B cell (primary cell): ENCODE measurements at regions not wholly inside any gene's neighbourhood (a gene's known extent, or its start where the extent isn't known, plus 50 kb on each side); places are given as distances from the start of the nearest gene placed in this dataset.

ENCODE experiments used
- ATAC-seq: fragments of 200-7000 bp; cut with Tn5 transposase; one replicate; pipeline ENCODE4 v1.10.0; 2021; ENCODE audit warnings: low read depth, mild to moderate bottlenecking, moderate number of reproducible peaks, moderate library complexity
- CTCF ChIA-PET: fragments of 350-600 bp; sonication (Branson Sonifier 250); formaldehyde crosslinking; loops from one replicate; lab custom pipeline; 2021; ENCODE audit warnings: antibody characterized with exemption, inconsistent platforms; lab: Charles Lee
- POLR2A ChIA-PET: fragments of 350-600 bp; sonication (Branson Sonifier 250); formaldehyde crosslinking; loops from one replicate; lab custom pipeline; 2021; ENCODE audit warnings: antibody characterized with exemption; lab: Charles Lee
- DNase-seq: peaks from one replicate; pipeline ENCODE4 v3.0.0; 2013
- H2AFZ ChIP-seq: 2 replicates; pipeline ENCODE4 v1.6.1; 2012; ENCODE audit warnings: mild to moderate bottlenecking, low read depth, low read length; ENCODE audit not compliant: insufficient read depth, poor library complexity, severe bottlenecking
- H3K27ac ChIP-seq, 2 donors: 1 replicate in 1 of 2; 2 replicates in 1 of 2; pipeline ENCODE4 v1.5.1; 2012 to 2013; ENCODE audit warnings: low read length in 2 of 2, mild to moderate bottlenecking in 2 of 2, moderate library complexity in 1 of 2
- H3K27me3 ChIP-seq, 4 experiments: fragments of 200-600 bp in 1 of 4; sonication (generic) in 1 of 4; replicated peaks in 1 of 4; 1 replicate in 2 of 4; 2 replicates in 2 of 4; pipeline versions ENCODE4 v1.6.1 to v1.7.0; 2013 to 2016; ENCODE audit warnings: low read length in 3 of 4, mild to moderate bottlenecking in 2 of 4, mixed read lengths in 1 of 4, moderate library complexity in 1 of 4; ENCODE audit not compliant: insufficient read depth in 4 of 4, control insufficient read depth in 3 of 4; ENCODE audit errors: control extremely low read depth in 1 of 4
- H3K36me3 ChIP-seq, 2 experiments: replicated peaks in 1 of 2; 1 replicate in 1 of 2; 2 replicates in 1 of 2; pipeline versions ENCODE4 v1.6.1 to v1.7.1; 2013; ENCODE audit warnings: low read length in 1 of 2; ENCODE audit not compliant: insufficient read depth in 2 of 2, control insufficient read depth in 1 of 2; ENCODE audit errors: control extremely low read depth in 1 of 2, extremely low read depth in 1 of 2
- H3K4me1 ChIP-seq, 2 donors: fragments of 200-600 bp in 1 of 2; sonication (generic) in 1 of 2; 1 replicate in 1 of 2; 2 replicates in 1 of 2; pipeline versions ENCODE4 v1.5.1 to v1.6.1; 2013 to 2017; ENCODE audit warnings: low read length in 2 of 2; ENCODE audit not compliant: control insufficient read depth in 2 of 2, insufficient read depth in 2 of 2
- H3K4me2 ChIP-seq: replicated peaks from 2 replicates; pipeline ENCODE3; 2012; ENCODE audit warnings: mild to moderate bottlenecking, low read depth, low read length; ENCODE audit not compliant: poor library complexity, severe bottlenecking
- H3K4me3 ChIP-seq, 5 experiments: fragments of 200-600 bp in 1 of 5; sonication (generic) in 1 of 5; 1 replicate in 3 of 5; 2 replicates in 2 of 5; pipeline versions ENCODE4 v1.5.1 to v1.7.0; 2011 to 2016; ENCODE audit warnings: low read length in 4 of 5, mild to moderate bottlenecking in 4 of 5, low read depth in 2 of 5, control low read depth in 1 of 5, moderate library complexity in 1 of 5; ENCODE audit not compliant: insufficient read depth in 1 of 5; ENCODE audit errors: control extremely low read depth in 1 of 5, extremely low read depth in 1 of 5
- H3K79me2 ChIP-seq: fragments of 200-600 bp; sonication (generic); one replicate; pipeline ENCODE4 v1.6.0; 2016; ENCODE audit warnings: low read length; ENCODE audit not compliant: control insufficient read depth, insufficient read depth
- H3K9ac ChIP-seq: fragments of 200-600 bp; sonication (generic); 2 replicates; pipeline ENCODE4 v1.6.1; 2017; ENCODE audit warnings: mild to moderate bottlenecking, low read length, moderate library complexity
- H3K9me3 ChIP-seq, 3 donors: one replicate each; pipeline versions ENCODE4 v1.6.1 to v1.7.1; 2013; ENCODE audit warnings: low read length in 2 of 3; ENCODE audit not compliant: control insufficient read depth in 2 of 3, insufficient read depth in 1 of 3; ENCODE audit errors: control extremely low read depth in 1 of 3
- H4K20me1 ChIP-seq: 2 replicates; pipeline ENCODE4 v1.6.0; 2012; ENCODE audit warnings: mild to moderate bottlenecking, low read length; ENCODE audit not compliant: insufficient read depth, control insufficient read depth, poor library complexity, severe bottlenecking
- H3K27ac Mint-ChIP-seq: one replicate; pipeline ENCODE4 v1.8.0; 2021; ENCODE audit warnings: mixed read lengths
- H3K27me3 Mint-ChIP-seq: one replicate; pipeline ENCODE4 v1.8.0; 2021; ENCODE audit warnings: mixed read lengths
- H3K4me1 Mint-ChIP-seq: one replicate; pipeline ENCODE4 v1.8.0; 2021; ENCODE audit warnings: mixed read lengths
- H3K4me3 Mint-ChIP-seq: one replicate; pipeline ENCODE4 v1.8.0; 2021; ENCODE audit warnings: mixed read lengths
- H3K9me3 Mint-ChIP-seq: one replicate; pipeline ENCODE4 v1.8.0; 2022; ENCODE audit warnings: mixed read lengths; ENCODE audit not compliant: insufficient read depth
- CTCF ChIP-seq: fragments of 200-600 bp; IDR thresholded peaks from one replicate; pipeline ENCODE4 v1.8.0; 2022; ENCODE audit warnings: antibody characterized with exemption, mild to moderate bottlenecking
- EZH2 ChIP-seq: IDR thresholded peaks from 2 replicates; pipeline ENCODE4 v1.6.1; 2012; ENCODE audit warnings: borderline replicate concordance, low read depth, mild to moderate bottlenecking, moderate library complexity, low read length; ENCODE audit not compliant: insufficient read depth, poor library complexity, severe bottlenecking
- WGBS: methylation state at CpG from one replicate; pipeline ENCODE4 v1.1.5; 2013; ENCODE audit warnings: missing lambda C conversion rate; ENCODE audit not compliant: insufficient coverage; 5-methylcytosine and 5-hydroxymethylcytosine counted together
- intact Hi-C: fragments of 100-400 bp; cut with micrococcal nuclease; formaldehyde crosslinking; loops from one replicate; pipeline ENCODE4 v1.10.0; 2022

DNA sequence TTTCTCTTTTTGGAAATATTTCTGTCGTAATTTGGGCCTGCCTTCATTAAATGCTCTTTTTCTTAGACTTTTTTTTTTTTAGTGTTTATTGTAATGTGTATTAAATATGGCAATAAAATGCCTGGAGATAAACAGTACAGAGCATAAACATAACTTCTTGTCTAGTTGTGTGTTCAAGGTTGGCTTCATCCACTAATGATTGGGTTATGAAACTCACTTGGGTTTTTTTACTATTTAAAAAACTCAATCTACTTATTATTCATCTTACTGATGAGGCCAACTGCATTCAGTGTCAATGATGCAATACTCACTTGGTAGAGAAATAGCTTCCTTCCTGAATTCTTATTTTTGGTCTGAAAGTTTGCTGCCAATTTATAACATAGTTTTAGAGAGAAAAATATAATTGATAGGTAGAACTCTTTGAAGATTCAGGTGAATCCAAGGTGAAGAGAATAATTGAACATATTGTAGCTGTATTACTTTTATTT, 144.2 kb upstream of the NABP1 start:
- Mint-ChIP-seq H3K27me3 (peaks cover 4% of the 10 kb centered on the region), H3K4me1 (no peaks in the 10 kb centered on the region), H3K4me3 (no peak overlapping the region), H3K27ac (no peak overlapping the region), H3K9me3 (no peaks in the 10 kb centered on the region)
- ATAC-seq, result no peak
- TF ChIP-seq EZH2 (no peak), CTCF (no peak)
- intact Hi-C loops, result no loop called here
- no peak for DNase-seq
- Histone ChIP-seq H2AFZ (no peak overlapping the region), H3K79me2 (no peaks in the 10 kb centered on the region), H3K9ac (no peak overlapping the region), H3K27ac (no peak overlapping the region), H3K27me3 (no peaks in the 10 kb centered on the region), H3K4me2 (no peak overlapping the region), H3K4me3 (no peak overlapping the region), H3K9me3 (no peaks in the 10 kb centered on the region), H3K4me1 (no peaks in the 10 kb centered on the region), H4K20me1 (no peaks in the 10 kb centered on the region), H3K36me3 (no peaks in the 10 kb centered on the region)
- ChIA-PET POLR2A (no interaction called here), CTCF (interaction anchor here (0.6 to 1.3 kb wide), 4 partner anchors 10 to 631 kb away, joined by 3 to 4 read pairs (median 3); no protein-coding TSS in a partner anchor)
- WGBS, result no CpG with 5 or more reads among the region's 1 CpG

GRCh38 chr2:191537921-191538320, 140.0 kb upstream of the NABP1 start:
- Mint-ChIP-seq H3K27me3 (peaks cover 17% of the 10 kb centered on the region), H3K4me3 (no peak overlapping the region), H3K27ac (no peak overlapping the region), H3K9me3 (no peaks in the 10 kb centered on the region), H3K4me1 (no peaks in the 10 kb centered on the region)
- no peak overlapping the region for H3K4me2 ChIP-seq
- no peaks in the 10 kb centered on the region for H4K20me1 ChIP-seq
- DNase-seq, result no peak
- ATAC-seq, result no peak
- H3K9me3 ChIP-seq, result no peaks in the 10 kb centered on the region
- H3K27me3 ChIP-seq, result peaks cover 0 to 7% (median 0%) of the 10 kb centered on the region in 4 experiments
- no peak overlapping the region for H3K4me3 ChIP-seq
- no peak overlapping the region for H3K9ac ChIP-seq
- no peak overlapping the region for H3K27ac ChIP-seq
- H3K4me1 ChIP-seq, result no peaks in the 10 kb centered on the region
- TF ChIP-seq CTCF (no peak), EZH2 (no peak)
- no peak overlapping the region for H2AFZ ChIP-seq
- CTCF ChIA-PET, result interaction anchor here (0.6 to 1.3 kb wide), 4 partner anchors 14 to 625 kb away, joined by 3 to 5 read pairs (median 3); no protein-coding TSS in a partner anchor
- POLR2A ChIA-PET, result no interaction called here
- WGBS, result 100% methylated on average over 2 of the region's 4 CpGs
- no peaks in the 10 kb centered on the region for H3K79me2 ChIP-seq
- no peaks in the 10 kb centered on the region for H3K36me3 ChIP-seq
- intact Hi-C loops, result no loop called here
